Endothelial cell of umbilical vein (primary cell): ENCODE measurements at regions not wholly inside any gene's neighbourhood (a gene's known extent, or its start where the extent isn't known, plus 50 kb on each side); places are given as distances from the start of the nearest gene placed in this dataset.

Experiments
- BruUV-seq: library from RNA; stranded (reverse); fragments of 400-500 nt; replicated peaks from 2 replicates; lab custom pipeline; 2021; lab: Mats Ljungman, UMichigan
- CTCF ChIA-PET: fragments of 300-600, 350-600 bp; sonication (Branson Sonifier 250); formaldehyde crosslinking; loops from one replicate; lab custom pipeline; 2021; ENCODE audit warnings: antibody characterized with exemption, inconsistent platforms; lab: Charles Lee
- POLR2A ChIA-PET: fragments of 300-600, 350-600 bp; sonication (Branson Sonifier 250); formaldehyde crosslinking; loops from one replicate; lab custom pipeline; 2021; ENCODE audit warnings: antibody characterized with exemption, inconsistent platforms; lab: Charles Lee
- DNase-seq: peaks from one replicate; pipeline ENCODE4 v3.0.0-alpha.2; 2011; ENCODE audit warnings: low read depth, low spot score
- FAIRE-seq: peaks from 2 replicates; lab custom pipeline; 2011; peaks lifted over from hg19 to GRCh38; lab: Jason Lieb, UNC
- H2AFZ ChIP-seq: 2 replicates; pipeline ENCODE4 v1.6.0; 2012; ENCODE audit warnings: low read depth, low read length, control low read depth, inconsistent platforms
- H3K27ac ChIP-seq: 2 replicates; pipeline ENCODE4 v1.5.1; 2011; ENCODE audit warnings: low read depth, mild to moderate bottlenecking, control low read depth, low read length, moderate library complexity; ENCODE audit not compliant: insufficient read depth
- H3K27me3 ChIP-seq, 2 experiments: 2 replicates each; pipeline versions ENCODE4 v1.6.0 to v1.6.1; 2011; ENCODE audit warnings: low read length in 2 of 2, mixed read lengths in 1 of 2; ENCODE audit not compliant: control insufficient read depth in 2 of 2, insufficient read depth in 2 of 2
- H3K36me3 ChIP-seq, 2 experiments: 2 replicates in 1 of 2; 3 replicates in 1 of 2; pipeline ENCODE4 v1.5.1; 2011; ENCODE audit warnings: low read length in 2 of 2, mild to moderate bottlenecking in 1 of 2, moderate library complexity in 1 of 2; ENCODE audit not compliant: control insufficient read depth in 2 of 2, insufficient read depth in 2 of 2; ENCODE audit errors: extremely low read depth in 1 of 2
- H3K4me1 ChIP-seq: 3 replicates; pipeline ENCODE4 v1.5.1; 2011; ENCODE audit warnings: mild to moderate bottlenecking, low read length; ENCODE audit not compliant: control insufficient read depth, insufficient read depth; ENCODE audit errors: extremely low read depth
- H3K4me2 ChIP-seq: 2 replicates; pipeline ENCODE4 v1.6.1; 2011; ENCODE audit warnings: low read length, control low read depth, mixed read lengths; ENCODE audit not compliant: insufficient read depth
- H3K4me3 ChIP-seq, 3 experiments: fragments of 200-600 bp in 1 of 3; sonication (generic), shearing (Covaris generic) in 1 of 3; replicated peaks in 1 of 3; 2 replicates each; pipeline ENCODE4 v1.5.1; 2011 to 2016; ENCODE audit warnings: control low read depth in 3 of 3, low read length in 3 of 3, mild to moderate bottlenecking in 2 of 3, inconsistent platforms in 1 of 3, low read depth in 1 of 3, moderate library complexity in 1 of 3; ENCODE audit not compliant: insufficient read depth in 1 of 3
- H3K79me2 ChIP-seq: 2 replicates; pipeline ENCODE4 v1.6.0; 2012; ENCODE audit warnings: low read length, inconsistent platforms; ENCODE audit not compliant: control insufficient read depth, insufficient read depth
- H3K9ac ChIP-seq: replicated peaks from 2 replicates; pipeline ENCODE3; 2011; ENCODE audit warnings: low read length, control low read depth; ENCODE audit not compliant: insufficient read depth; ENCODE audit errors: extremely low read depth
- H3K9me1 ChIP-seq: replicated peaks from 3 replicates; pipeline ENCODE4 v1.6.0; 2011; ENCODE audit warnings: mild to moderate bottlenecking, low read length; ENCODE audit not compliant: control insufficient read depth, insufficient read depth; ENCODE audit errors: extremely low read depth
- H3K9me3 ChIP-seq: replicated peaks from 2 replicates; pipeline ENCODE4 v1.5.1; 2012; ENCODE audit warnings: low read length, inconsistent platforms; ENCODE audit not compliant: control insufficient read depth, insufficient read depth
- H4K20me1 ChIP-seq: replicated peaks from 2 replicates; pipeline ENCODE3; 2011; ENCODE audit warnings: mild to moderate bottlenecking, low read length; ENCODE audit not compliant: control insufficient read depth, insufficient read depth; ENCODE audit errors: extremely low read depth
- CTCF ChIP-seq, 2 donors: IDR thresholded peaks; 1 replicate in 1 of 2; 2 replicates in 1 of 2; pipeline ENCODE4 v1.5.1; 2011; ENCODE audit warnings: low read length in 2 of 2, mild to moderate bottlenecking in 2 of 2, moderate library complexity in 2 of 2, control low read depth in 1 of 2, inconsistent platforms in 1 of 2, low read depth in 1 of 2; ENCODE audit not compliant: insufficient read depth in 1 of 2; ENCODE audit errors: extremely low read depth in 1 of 2
- EZH2 ChIP-seq: IDR thresholded peaks from 2 replicates; pipeline ENCODE4 v1.6.1; 2012; ENCODE audit warnings: borderline replicate concordance, low read depth, mild to moderate bottlenecking, moderate library complexity, low read length, inconsistent platforms; ENCODE audit not compliant: severe bottlenecking
- FOS ChIP-seq: IDR thresholded peaks from 2 replicates; pipeline ENCODE4 v1.6.1; 2011; ENCODE audit warnings: mild to moderate bottlenecking, low read length, moderate library complexity, borderline replicate concordance; ENCODE audit not compliant: insufficient read depth
- GATA2 ChIP-seq: IDR thresholded peaks from 2 replicates; pipeline ENCODE4 v1.7.0; 2011; ENCODE audit warnings: low read depth, mild to moderate bottlenecking, moderate library complexity, mixed read lengths, low read length; ENCODE audit not compliant: insufficient read length, insufficient read depth
- JUN ChIP-seq: IDR thresholded peaks from 2 replicates; pipeline ENCODE4 v1.6.1; 2011; ENCODE audit warnings: borderline replicate concordance, low read depth; ENCODE audit not compliant: insufficient read length, insufficient read depth
- MAX ChIP-seq: IDR thresholded peaks from 2 replicates; pipeline ENCODE4 v1.6.1; 2011; ENCODE audit not compliant: insufficient read depth, insufficient read length
- MYC ChIP-seq: IDR thresholded peaks from one replicate; pipeline ENCODE4 v1.6.1; 2011; ENCODE audit warnings: mild to moderate bottlenecking, low read depth, low read length
- POLR2A ChIP-seq: IDR thresholded peaks from 2 replicates; pipeline ENCODE4 v1.6.1; 2012; ENCODE audit warnings: low read depth, mild to moderate bottlenecking, control low read depth, low read length
- POLR2AphosphoS5 ChIP-seq: IDR thresholded peaks from 2 replicates; pipeline ENCODE4 v1.6.1; 2012; ENCODE audit warnings: low read depth, mild to moderate bottlenecking, control low read depth, low read length, moderate library complexity; ENCODE audit not compliant: insufficient read depth
- dilution Hi-C: fragments of 300-500 bp; cut with MboI; formaldehyde crosslinking; loops from one replicate; pipeline ENCODE4 v1.15.0; 2019; ENCODE audit warnings: low sequenced_read_pairs; ENCODE audit not compliant: extremely low pct_ligation_motif_present
- intact Hi-C: fragments of 100-400 bp; cut with micrococcal nuclease; formaldehyde crosslinking; loops from one replicate; pipeline ENCODE4 v1.10.0; 2022

- BruUV-seq, result no TSS peak
- Histone ChIP-seq H4K20me1 (no peaks in the 10 kb centered on the region), H3K79me2 (no peaks in the 10 kb centered on the region), H3K9me3 (no peaks in the 10 kb centered on the region), H3K9me1 (no peaks in the 10 kb centered on the region), H3K36me3 (no peaks in the 10 kb centered on the region), H2AFZ (no peak overlapping the region), H3K27me3 (no peaks in the 10 kb centered on the region), H3K4me1 (peaks cover 11% of the 10 kb centered on the region), H3K27ac (no peak overlapping the region), H3K4me3 (no peak overlapping the region), H3K9ac (no peak overlapping the region), H3K4me2 (no peak overlapping the region)
- intact Hi-C loops (loop anchor here (5.0 kb wide), 2 partner anchors 37 to 618 kb away; no protein-coding TSS in a partner anchor), dilution Hi-C loops (no loop called here)
- ChIA-PET CTCF (no interaction called here), POLR2A (no interaction called here)
- DNase-seq (no peak), FAIRE-seq (no peak)
- TF ChIP-seq JUN, result no peak
- TF ChIP-seq CTCF (IDR thresholded peaks at IDR 0.05; ENCODE audit: extremely low read depth in 1 of 2, insufficient read depth in 1 of 2, low read depth in 1 of 2, low read length in 2 of 2), result no peak
- no peak for TF ChIP-seq FOS
- TF ChIP-seq MAX, result no peak
Observed at GRCh38 chr13:105914291-105915036, 621.0 kb downstream of the EFNB2 start.

- Histone ChIP-seq H4K20me1 (no peaks in the 10 kb centered on the region), H3K9me1 (no peaks in the 10 kb centered on the region), H3K79me2 (no peaks in the 10 kb centered on the region), H2AFZ (no peak overlapping the region), H3K36me3 (no peaks in the 10 kb centered on the region), H3K9ac (no peak overlapping the region), H3K4me3 (no peak overlapping the region), H3K27ac (no peak overlapping the region), H3K9me3 (no peaks in the 10 kb centered on the region), H3K4me1 (no peaks in the 10 kb centered on the region), H3K4me2 (no peak overlapping the region), H3K27me3 (no peaks in the 10 kb centered on the region)
- intact Hi-C loops, result no loop called here
- no peak for TF ChIP-seq CTCF (IDR thresholded peaks at IDR 0.05; ENCODE audit: extremely low read depth in 1 of 2, insufficient read depth in 1 of 2, low read depth in 1 of 2, low read length in 2 of 2)
- no peak for TF ChIP-seq EZH2
- no peak for TF ChIP-seq GATA2
- TF ChIP-seq FOS, result no peak
- TF ChIP-seq JUN, result no peak
- no peak for TF ChIP-seq MYC
- no peak for TF ChIP-seq MAX
- TF ChIP-seq POLR2AphosphoS5, result no peak
- TF ChIP-seq POLR2A, result no peak
- dilution Hi-C loops, result no loop called here
- FAIRE-seq (no peak), DNase-seq (no peak)
- CTCF ChIA-PET, result no interaction called here
- BruUV-seq, result no TSS peak
- POLR2A ChIA-PET, result no interaction called here
Observed at GRCh38 chr13:105908586-105908985, 626.9 kb downstream of the EFNB2 start.
